ENCODE measurements at regions not wholly inside any gene's neighbourhood (a gene's known extent, or its start where the extent isn't known, plus 50 kb on each side); places are given as distances from the start of the nearest gene placed in this dataset.

GRCh38 chr5:122629121-122629677 lies 145.7 kb upstream of the SNX2 start:
- TF ChIP-seq POLR2A (IDR thresholded peaks at IDR 0.05; ENCODE audit: extremely low read depth, insufficient read length) (no peak), CTCF (IDR thresholded peaks at IDR 0.05; ENCODE audit: low read depth, low read length) (no peak), MAX (IDR thresholded peaks at IDR 0.05; ENCODE audit: low read depth, low read length) (no peak), MYC (IDR thresholded peaks at IDR 0.05; ENCODE audit: low read depth, low read length) (no peak)
